ENCODE measurements at regions not wholly inside any gene's neighbourhood (a gene's known extent, or its start where the extent isn't known, plus 50 kb on each side); places are given as distances from the start of the nearest gene placed in this dataset.

- TF ChIP-seq EZH2 (IDR thresholded peaks at IDR 0.05): no peak
- no peak for TF ChIP-seq POLR2AphosphoS5 (IDR thresholded peaks at IDR 0.05; ENCODE audit: borderline replicate concordance, low read depth, low read length)
- no peak for TF ChIP-seq FOXP2 (optimal IDR thresholded peaks at IDR 0.05; ENCODE audit: control extremely low read depth, extremely low read length, insufficient read depth)
Observed at GRCh38 chr1:63126104-63126503, 196.3 kb upstream of the FOXD3 start.

All from SK-N-MC (cell line).